ENCODE measurements at regions not wholly inside any gene's neighbourhood (a gene's known extent, or its start where the extent isn't known, plus 50 kb on each side); places are given as distances from the start of the nearest gene placed in this dataset.

- no peak for DNase-seq (ENCODE audit: low read depth)
Observed at GRCh38 chr12:43097471-43097870, 454.5 kb downstream of the ADAMTS20 start.

GRCh38 chr12:43095669-43096280 is 456.2 kb downstream of the ADAMTS20 start:
- no peak for DNase-seq (ENCODE audit: low read depth)

GRCh38 chr12:43094886-43095575 is 457.0 kb downstream of the ADAMTS20 start:
- no peak for DNase-seq (ENCODE audit: low read depth)

GRCh38 chr12:43090981-43091380 is 461.0 kb downstream of the ADAMTS20 start:
- no peak for DNase-seq (ENCODE audit: low read depth)

- no peak for DNase-seq (ENCODE audit: low read depth)
Observed at GRCh38 chr12:43087195-43088091, 464.6 kb downstream of the ADAMTS20 start.

GRCh38 chr12:43079476-43079875 is 472.5 kb downstream of the ADAMTS20 start:
- no peak for DNase-seq (ENCODE audit: low read depth)

- no peak for DNase-seq (ENCODE audit: low read depth)
Observed at GRCh38 chr12:43078976-43079375, 473.0 kb downstream of the ADAMTS20 start.

- DNase-seq (ENCODE audit: low read depth): no peak
Observed at GRCh38 chr12:43072431-43072830, 479.6 kb downstream of the ADAMTS20 start.

- DNase-seq (ENCODE audit: low read depth): no peak
Observed at GRCh38 chr12:43069768-43070221, 480.2 kb upstream of the PRICKLE1 start.

- no peak for DNase-seq (ENCODE audit: low read depth)
Observed at GRCh38 chr12:43066471-43066870, 476.9 kb upstream of the PRICKLE1 start.

GRCh38 chr12:43063650-43064049 is 474.1 kb upstream of the PRICKLE1 start:
- peak; percentile 16 for DNase-seq (ENCODE audit: low read depth)

GRCh38 chr12:43062201-43062895 is 472.8 kb upstream of the PRICKLE1 start:
- no peak for DNase-seq (ENCODE audit: low read depth)

GRCh38 chr12:43060742-43061141 is 471.2 kb upstream of the PRICKLE1 start:
- DNase-seq (ENCODE audit: low read depth): no peak

GRCh38 chr12:43058616-43059015 is 469.1 kb upstream of the PRICKLE1 start:
- no peak for DNase-seq (ENCODE audit: low read depth)

GRCh38 chr12:43057566-43057965 is 468.0 kb upstream of the PRICKLE1 start:
- DNase-seq (ENCODE audit: low read depth): no peak

- DNase-seq (ENCODE audit: low read depth): no peak
Observed at GRCh38 chr12:43054085-43054484, 464.5 kb upstream of the PRICKLE1 start.

GRCh38 chr12:43052441-43052840 is 462.9 kb upstream of the PRICKLE1 start:
- no peak for DNase-seq (ENCODE audit: low read depth)

- no peak for DNase-seq (ENCODE audit: low read depth)
Observed at GRCh38 chr12:43044241-43044640, 454.7 kb upstream of the PRICKLE1 start.

GRCh38 chr12:43038991-43039390 is 449.4 kb upstream of the PRICKLE1 start:
- DNase-seq (ENCODE audit: low read depth): no peak

GRCh38 chr12:43029971-43030370 is 440.4 kb upstream of the PRICKLE1 start:
- no peak for DNase-seq (ENCODE audit: low read depth)

- DNase-seq (ENCODE audit: low read depth): peak; percentile 18
Observed at GRCh38 chr12:43028826-43029225, 439.3 kb upstream of the PRICKLE1 start.

GRCh38 chr12:43022838-43023237 is 433.3 kb upstream of the PRICKLE1 start:
- DNase-seq (ENCODE audit: low read depth): no peak
